K562 (cell line): ENCODE measurements at regions not wholly inside any gene's neighbourhood (a gene's known extent, or its start where the extent isn't known, plus 50 kb on each side); places are given as distances from the start of the nearest gene placed in this dataset.

Source experiments
- ATF7 ChIP-seq: fragments of 450-650 bp; IDR thresholded peaks from 2 replicates; pipeline ENCODE4 v1.7.1; 2014; ENCODE audit warnings: mild to moderate bottlenecking, moderate library complexity
- CCAR2 ChIP-seq: fragments of 200-400 bp; formaldehyde crosslinking; IDR thresholded peaks from 2 replicates; pipeline ENCODE4 v1.6.1; 2017; ENCODE audit warnings: mild to moderate bottlenecking, low read depth, low read length
- ETV6 ChIP-seq, 3 experiments: fragments of 150-350 bp in 1 of 3; sonication (generic) in 1 of 3; formaldehyde crosslinking in 1 of 3; IDR thresholded peaks; 2 replicates each; pipeline versions ENCODE4 v1.6.1 to v1.8.0; 2014 to 2022; ENCODE audit warnings: borderline replicate concordance in 2 of 3, low read depth in 2 of 3, antibody characterized with exemption in 1 of 3, low read length in 1 of 3, mild to moderate bottlenecking in 1 of 3, missing genetic modification reagents in 1 of 3
- GATA2 ChIP-seq: sonication (generic); formaldehyde crosslinking; IDR thresholded peaks from 2 replicates; pipeline ENCODE4 v1.4.0; 2020; ENCODE audit warnings: mild to moderate bottlenecking, missing genetic modification reagents
- HNRNPUL1 ChIP-seq: fragments of 200-400 bp; formaldehyde crosslinking; IDR thresholded peaks from 2 replicates; pipeline ENCODE4 v1.6.1; 2017; ENCODE audit warnings: low read length
- JUNB ChIP-seq: fragments of 450-650 bp; formaldehyde crosslinking; conservative IDR thresholded peaks from 2 replicates; pipeline ENCODE4 v1.4.0; 2020; ENCODE audit warnings: mild to moderate bottlenecking
- MAFF ChIP-seq: IDR thresholded peaks from 2 replicates; pipeline ENCODE4 v1.6.1; 2012; ENCODE audit warnings: low read length, improper control_type of control experiment
- SAP30 ChIP-seq: fragments of 200-600 bp; sonication (generic); IDR thresholded peaks from 2 replicates; pipeline ENCODE4 v1.6.1; 2012; ENCODE audit warnings: borderline replicate concordance, low read depth, mild to moderate bottlenecking, moderate library complexity, low read length, control low read depth, inconsistent platforms; ENCODE audit not compliant: insufficient read depth, poor library complexity, severe bottlenecking
- SETDB1 ChIP-seq: IDR thresholded peaks from one replicate; pipeline ENCODE4 v1.6.1; 2012; ENCODE audit warnings: low read length, control low read depth, inconsistent platforms
- STAT5A ChIP-seq: IDR thresholded peaks from 2 replicates; pipeline ENCODE4 v1.6.1; 2012; ENCODE audit warnings: low read length, inconsistent platforms, borderline replicate concordance
- ZNF143 ChIP-seq: sonication (generic); formaldehyde crosslinking; IDR thresholded peaks from 2 replicates; pipeline ENCODE4 v1.9.0; 2022; ENCODE audit warnings: mild to moderate bottlenecking, missing genetic modification reagents
- TF ChIP-seq, protein P1 (sequence below): sonication (generic); formaldehyde crosslinking; IDR thresholded peaks from 2 replicates; pipeline ENCODE4 v1.8.1; 2023; ENCODE audit warnings: mild to moderate bottlenecking, missing genetic modification reagents
- TF ChIP-seq, protein P2 (sequence below), 3 experiments: fragments of 200-800 bp in 1 of 3; fragments of 250-450 bp in 1 of 3; fragments of 450-650 bp in 1 of 3; sonication (Bioruptor Pico) in 1 of 3; sonication (Bioruptor generic) in 1 of 3; formaldehyde crosslinking in 1 of 3; IDR thresholded peaks; 2 replicates each; pipeline versions ENCODE4 v1.6.1 to v1.8.0; 2016 to 2022; ENCODE audit warnings: mild to moderate bottlenecking in 2 of 3, missing genetic modification characterization in 2 of 3, missing compliant biosample characterization in 1 of 3, moderate library complexity in 1 of 3
- TF ChIP-seq, protein P3 (sequence below): sonication (generic); formaldehyde crosslinking; IDR thresholded peaks from 2 replicates; pipeline ENCODE4 v1.8.0; 2022; ENCODE audit warnings: mild to moderate bottlenecking, missing genetic modification reagents
- TF ChIP-seq, protein P4 (sequence below): fragments of 250-450 bp; sonication (Bioruptor Pico); IDR thresholded peaks from 2 replicates; pipeline ENCODE4 v1.5.0; 2021; ENCODE audit warnings: mild to moderate bottlenecking, borderline replicate concordance

DNA sequence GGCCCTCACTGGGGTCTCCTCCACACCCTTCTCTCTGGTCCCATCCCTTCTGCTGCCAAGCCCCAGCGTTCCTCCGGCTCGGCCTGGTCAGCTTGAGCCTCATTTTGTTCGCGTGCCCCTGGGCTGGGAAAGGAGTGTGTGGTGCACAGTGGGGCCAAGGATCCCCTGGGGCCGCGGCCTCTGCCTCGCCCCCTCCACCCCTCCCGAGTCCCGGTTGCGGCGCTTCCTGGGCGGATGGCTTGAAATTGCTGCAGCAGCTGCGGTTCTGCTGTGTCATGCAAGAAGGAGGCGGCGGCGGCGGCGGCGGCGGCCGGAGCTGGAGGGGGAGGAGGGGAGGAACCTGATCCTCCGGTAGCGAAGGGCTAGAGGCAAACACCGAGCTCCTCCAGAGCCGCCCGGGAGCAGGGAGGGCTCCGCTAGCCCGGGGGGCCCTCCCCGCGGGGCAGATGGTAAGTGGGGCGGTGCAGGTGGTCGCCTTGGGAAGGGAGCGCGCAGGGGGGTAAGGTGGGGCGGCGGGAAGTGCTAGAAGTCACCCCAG is 217.8 kb upstream of the MKLN1 start (continued):
- TF ChIP-seq, protein P1, sequence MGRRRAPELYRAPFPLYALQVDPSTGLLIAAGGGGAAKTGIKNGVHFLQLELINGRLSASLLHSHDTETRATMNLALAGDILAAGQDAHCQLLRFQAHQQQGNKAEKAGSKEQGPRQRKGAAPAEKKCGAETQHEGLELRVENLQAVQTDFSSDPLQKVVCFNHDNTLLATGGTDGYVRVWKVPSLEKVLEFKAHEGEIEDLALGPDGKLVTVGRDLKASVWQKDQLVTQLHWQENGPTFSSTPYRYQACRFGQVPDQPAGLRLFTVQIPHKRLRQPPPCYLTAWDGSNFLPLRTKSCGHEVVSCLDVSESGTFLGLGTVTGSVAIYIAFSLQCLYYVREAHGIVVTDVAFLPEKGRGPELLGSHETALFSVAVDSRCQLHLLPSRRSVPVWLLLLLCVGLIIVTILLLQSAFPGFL (CRISPR knock-in tag) = no peak
- TF ChIP-seq STAT5A (no peak), SETDB1 (no peak), ZNF143 (CRISPR knock-in tag) (no peak), SAP30 (peak; percentile 50), JUNB (CRISPR knock-in tag) (no peak), MAFF (peak; percentile 48; the same call in 1 of the 2 replicates), ATF7 (peak; percentile 52; the same call in 1 of the 2 replicates), CCAR2 (no peak), HNRNPUL1 (no peak), ETV6 (IDR thresholded peaks at IDR 0.05; ENCODE audit: borderline replicate concordance in 1 of 2, low read depth in 2 of 2, low read length in 1 of 2) (no peak), ETV6 (CRISPR knock-in tag; IDR thresholded peaks at IDR 0.05; ENCODE audit: borderline replicate concordance) (no peak), GATA2 (CRISPR knock-in tag) (no peak)
- TF ChIP-seq, protein P2, sequence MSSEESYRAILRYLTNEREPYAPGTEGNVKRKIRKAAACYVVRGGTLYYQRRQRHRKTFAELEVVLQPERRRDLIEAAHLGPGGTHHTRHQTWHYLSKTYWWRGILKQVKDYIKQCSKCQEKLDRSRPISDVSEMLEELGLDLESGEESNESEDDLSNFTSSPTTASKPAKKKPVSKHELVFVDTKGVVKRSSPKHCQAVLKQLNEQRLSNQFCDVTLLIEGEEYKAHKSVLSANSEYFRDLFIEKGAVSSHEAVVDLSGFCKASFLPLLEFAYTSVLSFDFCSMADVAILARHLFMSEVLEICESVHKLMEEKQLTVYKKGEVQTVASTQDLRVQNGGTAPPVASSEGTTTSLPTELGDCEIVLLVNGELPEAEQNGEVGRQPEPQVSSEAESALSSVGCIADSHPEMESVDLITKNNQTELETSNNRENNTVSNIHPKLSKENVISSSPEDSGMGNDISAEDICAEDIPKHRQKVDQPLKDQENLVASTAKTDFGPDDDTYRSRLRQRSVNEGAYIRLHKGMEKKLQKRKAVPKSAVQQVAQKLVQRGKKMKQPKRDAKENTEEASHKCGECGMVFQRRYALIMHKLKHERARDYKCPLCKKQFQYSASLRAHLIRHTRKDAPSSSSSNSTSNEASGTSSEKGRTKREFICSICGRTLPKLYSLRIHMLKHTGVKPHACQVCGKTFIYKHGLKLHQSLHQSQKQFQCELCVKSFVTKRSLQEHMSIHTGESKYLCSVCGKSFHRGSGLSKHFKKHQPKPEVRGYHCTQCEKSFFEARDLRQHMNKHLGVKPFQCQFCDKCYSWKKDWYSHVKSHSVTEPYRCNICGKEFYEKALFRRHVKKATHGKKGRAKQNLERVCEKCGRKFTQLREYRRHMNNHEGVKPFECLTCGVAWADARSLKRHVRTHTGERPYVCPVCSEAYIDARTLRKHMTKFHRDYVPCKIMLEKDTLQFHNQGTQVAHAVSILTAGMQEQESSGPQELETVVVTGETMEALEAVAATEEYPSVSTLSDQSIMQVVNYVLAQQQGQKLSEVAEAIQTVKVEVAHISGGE (CRISPR knock-in tag; IDR thresholded peaks at IDR 0.05) = peak in 1 of 3 experiments; percentile 54; a peak in 1 of 6 replicates
- TF ChIP-seq, protein P3, sequence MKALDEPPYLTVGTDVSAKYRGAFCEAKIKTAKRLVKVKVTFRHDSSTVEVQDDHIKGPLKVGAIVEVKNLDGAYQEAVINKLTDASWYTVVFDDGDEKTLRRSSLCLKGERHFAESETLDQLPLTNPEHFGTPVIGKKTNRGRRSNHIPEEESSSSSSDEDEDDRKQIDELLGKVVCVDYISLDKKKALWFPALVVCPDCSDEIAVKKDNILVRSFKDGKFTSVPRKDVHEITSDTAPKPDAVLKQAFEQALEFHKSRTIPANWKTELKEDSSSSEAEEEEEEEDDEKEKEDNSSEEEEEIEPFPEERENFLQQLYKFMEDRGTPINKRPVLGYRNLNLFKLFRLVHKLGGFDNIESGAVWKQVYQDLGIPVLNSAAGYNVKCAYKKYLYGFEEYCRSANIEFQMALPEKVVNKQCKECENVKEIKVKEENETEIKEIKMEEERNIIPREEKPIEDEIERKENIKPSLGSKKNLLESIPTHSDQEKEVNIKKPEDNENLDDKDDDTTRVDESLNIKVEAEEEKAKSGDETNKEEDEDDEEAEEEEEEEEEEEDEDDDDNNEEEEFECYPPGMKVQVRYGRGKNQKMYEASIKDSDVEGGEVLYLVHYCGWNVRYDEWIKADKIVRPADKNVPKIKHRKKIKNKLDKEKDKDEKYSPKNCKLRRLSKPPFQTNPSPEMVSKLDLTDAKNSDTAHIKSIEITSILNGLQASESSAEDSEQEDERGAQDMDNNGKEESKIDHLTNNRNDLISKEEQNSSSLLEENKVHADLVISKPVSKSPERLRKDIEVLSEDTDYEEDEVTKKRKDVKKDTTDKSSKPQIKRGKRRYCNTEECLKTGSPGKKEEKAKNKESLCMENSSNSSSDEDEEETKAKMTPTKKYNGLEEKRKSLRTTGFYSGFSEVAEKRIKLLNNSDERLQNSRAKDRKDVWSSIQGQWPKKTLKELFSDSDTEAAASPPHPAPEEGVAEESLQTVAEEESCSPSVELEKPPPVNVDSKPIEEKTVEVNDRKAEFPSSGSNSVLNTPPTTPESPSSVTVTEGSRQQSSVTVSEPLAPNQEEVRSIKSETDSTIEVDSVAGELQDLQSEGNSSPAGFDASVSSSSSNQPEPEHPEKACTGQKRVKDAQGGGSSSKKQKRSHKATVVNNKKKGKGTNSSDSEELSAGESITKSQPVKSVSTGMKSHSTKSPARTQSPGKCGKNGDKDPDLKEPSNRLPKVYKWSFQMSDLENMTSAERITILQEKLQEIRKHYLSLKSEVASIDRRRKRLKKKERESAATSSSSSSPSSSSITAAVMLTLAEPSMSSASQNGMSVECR (CRISPR knock-in tag) = peak; percentile 53; the same call in 1 of the 2 replicates
- TF ChIP-seq, protein P4, sequence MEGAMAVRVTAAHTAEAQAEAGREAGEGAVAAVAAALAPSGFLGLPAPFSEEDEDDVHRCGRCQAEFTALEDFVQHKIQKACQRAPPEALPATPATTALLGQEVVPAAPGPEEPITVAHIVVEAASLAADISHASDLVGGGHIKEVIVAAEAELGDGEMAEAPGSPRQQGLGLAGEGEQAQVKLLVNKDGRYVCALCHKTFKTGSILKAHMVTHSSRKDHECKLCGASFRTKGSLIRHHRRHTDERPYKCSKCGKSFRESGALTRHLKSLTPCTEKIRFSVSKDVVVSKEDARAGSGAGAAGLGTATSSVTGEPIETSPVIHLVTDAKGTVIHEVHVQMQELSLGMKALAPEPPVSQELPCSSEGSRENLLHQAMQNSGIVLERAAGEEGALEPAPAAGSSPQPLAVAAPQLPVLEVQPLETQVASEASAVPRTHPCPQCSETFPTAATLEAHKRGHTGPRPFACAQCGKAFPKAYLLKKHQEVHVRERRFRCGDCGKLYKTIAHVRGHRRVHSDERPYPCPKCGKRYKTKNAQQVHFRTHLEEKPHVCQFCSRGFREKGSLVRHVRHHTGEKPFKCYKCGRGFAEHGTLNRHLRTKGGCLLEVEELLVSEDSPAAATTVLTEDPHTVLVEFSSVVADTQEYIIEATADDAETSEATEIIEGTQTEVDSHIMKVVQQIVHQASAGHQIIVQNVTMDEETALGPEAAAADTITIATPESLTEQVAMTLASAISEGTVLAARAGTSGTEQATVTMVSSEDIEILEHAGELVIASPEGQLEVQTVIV (CRISPR knock-in tag) = no peak
